Spleen (tissue), 7 donors: ENCODE measurements at regions not wholly inside any gene's neighbourhood (a gene's known extent, or its start where the extent isn't known, plus 50 kb on each side); places are given as distances from the start of the nearest gene placed in this dataset.

ENCODE experiments used
- POLR2A ChIP-seq, 3 donors: fragments of 450-650 bp; IDR thresholded peaks; one replicate each; pipeline ENCODE4 v1.5.1; 2017; ENCODE audit warnings: antibody characterized with exemption in 3 of 3, mild to moderate bottlenecking in 1 of 3
- POLR2AphosphoS5 ChIP-seq, 3 donors: sonication (generic); formaldehyde crosslinking; IDR thresholded peaks; one replicate each; pipeline ENCODE4 v1.5.1; 2017; ENCODE audit warnings: antibody characterized with exemption in 3 of 3
- TF ChIP-seq, protein P1 (sequence below), 11 experiments: fragments of 200-600 bp in 7 of 11; fragments of 450-650 bp in 4 of 11; sonication (generic) in 4 of 11; IDR thresholded peaks in 8 of 11; conservative IDR thresholded peaks in 3 of 11; 1 replicate in 7 of 11; 2 replicates in 4 of 11; pipeline versions ENCODE4 v1.4.0 to v1.8.0; 2016 to 2021; ENCODE audit warnings: antibody characterized with exemption in 11 of 11, inconsistent platforms in 4 of 11, mild to moderate bottlenecking in 1 of 11
- donor health status: DM: no; HTN: no; CAD: no; lungs with moderate emphysema.
- donor health status: DM: no; HTN: no; CAD: no.
- donor health status: DM: no; HTN: no; CAD: no.

DNA sequence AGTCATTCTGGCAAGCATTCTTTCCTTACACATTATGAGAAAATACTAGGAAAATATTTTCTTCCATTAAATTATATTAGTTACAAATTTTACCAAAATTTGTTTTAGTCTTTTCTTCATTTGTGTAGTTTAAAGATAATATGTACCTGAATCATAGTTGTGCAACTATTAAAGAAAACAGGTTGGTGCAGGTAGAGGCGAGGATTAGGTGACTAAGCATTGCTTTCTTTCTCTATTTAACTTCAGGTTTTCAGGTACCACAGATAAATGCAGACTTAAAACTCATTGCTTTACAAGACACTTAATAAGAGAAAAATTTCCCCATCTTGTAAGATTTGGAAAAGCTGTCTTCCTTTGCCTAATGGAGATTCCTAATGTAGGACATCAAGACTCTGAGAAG lies 1175.5 kb upstream of the ADGRB3 start:
- TF ChIP-seq, protein P1, sequence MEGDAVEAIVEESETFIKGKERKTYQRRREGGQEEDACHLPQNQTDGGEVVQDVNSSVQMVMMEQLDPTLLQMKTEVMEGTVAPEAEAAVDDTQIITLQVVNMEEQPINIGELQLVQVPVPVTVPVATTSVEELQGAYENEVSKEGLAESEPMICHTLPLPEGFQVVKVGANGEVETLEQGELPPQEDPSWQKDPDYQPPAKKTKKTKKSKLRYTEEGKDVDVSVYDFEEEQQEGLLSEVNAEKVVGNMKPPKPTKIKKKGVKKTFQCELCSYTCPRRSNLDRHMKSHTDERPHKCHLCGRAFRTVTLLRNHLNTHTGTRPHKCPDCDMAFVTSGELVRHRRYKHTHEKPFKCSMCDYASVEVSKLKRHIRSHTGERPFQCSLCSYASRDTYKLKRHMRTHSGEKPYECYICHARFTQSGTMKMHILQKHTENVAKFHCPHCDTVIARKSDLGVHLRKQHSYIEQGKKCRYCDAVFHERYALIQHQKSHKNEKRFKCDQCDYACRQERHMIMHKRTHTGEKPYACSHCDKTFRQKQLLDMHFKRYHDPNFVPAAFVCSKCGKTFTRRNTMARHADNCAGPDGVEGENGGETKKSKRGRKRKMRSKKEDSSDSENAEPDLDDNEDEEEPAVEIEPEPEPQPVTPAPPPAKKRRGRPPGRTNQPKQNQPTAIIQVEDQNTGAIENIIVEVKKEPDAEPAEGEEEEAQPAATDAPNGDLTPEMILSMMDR (IDR thresholded peaks at IDR 0.05 in 8 of 11, conservative IDR thresholded peaks at IDR 0.05 in 3 of 11), result no peak
- TF ChIP-seq POLR2AphosphoS5 (IDR thresholded peaks at IDR 0.05) (no peak), POLR2A (IDR thresholded peaks at IDR 0.05) (no peak)
